ENCODE measurements at regions not wholly inside any gene's neighbourhood (a gene's known extent, or its start where the extent isn't known, plus 50 kb on each side); places are given as distances from the start of the nearest gene placed in this dataset.

DNA sequence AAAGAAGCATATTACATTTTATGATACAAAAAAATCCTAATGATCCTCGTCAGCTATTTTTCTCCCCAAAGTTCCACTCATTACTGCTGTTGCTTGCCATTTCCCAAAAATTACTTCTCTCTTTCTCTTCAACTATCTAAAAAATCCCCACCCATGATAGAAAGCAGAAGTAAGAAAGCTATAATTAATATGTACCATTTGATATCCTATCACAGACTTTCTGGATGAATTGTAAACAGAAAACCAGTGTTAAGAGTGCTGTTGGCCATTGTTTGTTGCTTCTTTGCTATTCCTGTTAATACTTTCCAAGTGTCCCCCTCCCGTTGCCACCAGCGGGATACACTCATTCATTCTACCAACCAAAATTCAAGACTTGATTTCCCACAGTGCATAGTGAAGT is 136.3 kb upstream of the SMARCA2 start:
- no peaks in the 10 kb centered on the region for H3K36me3 ChIP-seq (ENCODE audit: control insufficient read depth in 2 of 2, extremely low read depth in 1 of 2, insufficient read depth in 2 of 2, low read length in 2 of 2)
- no peaks in the 10 kb centered on the region for H4K20me1 ChIP-seq (replicated peaks; ENCODE audit: control insufficient read depth, extremely low read depth, insufficient read depth, low read length)
- no peak overlapping the region for H3K4me2 ChIP-seq (ENCODE audit: insufficient read depth, low read length)
- no TSS peak for BruUV-seq (replicated peaks)
- no peak overlapping the region for H2AFZ ChIP-seq (ENCODE audit: low read depth, low read length)
- H3K9me1 ChIP-seq (replicated peaks; ENCODE audit: control insufficient read depth, extremely low read depth, insufficient read depth, low read length) = no peaks in the 10 kb centered on the region
- intact Hi-C loops (cut with micrococcal nuclease) = no loop called here
- no peak for DNase-seq (ENCODE audit: low read depth, low spot score)
- dilution Hi-C loops (cut with MboI; ENCODE audit: extremely low pct_ligation_motif_present, low sequenced_read_pairs) = no loop called here
- no peaks in the 10 kb centered on the region for H3K9me3 ChIP-seq (replicated peaks; ENCODE audit: control insufficient read depth, insufficient read depth, low read length)
- no peak overlapping the region for H3K9ac ChIP-seq (replicated peaks; ENCODE audit: extremely low read depth, insufficient read depth, low read length)
- no peaks in the 10 kb centered on the region for H3K79me2 ChIP-seq (ENCODE audit: control insufficient read depth, insufficient read depth, low read length)
- TF ChIP-seq CTCF (IDR thresholded peaks at IDR 0.05; ENCODE audit: extremely low read depth in 1 of 2, insufficient read depth in 1 of 2, low read depth in 1 of 2, low read length in 2 of 2) = no peak
- no peak for TF ChIP-seq MYC (IDR thresholded peaks at IDR 0.05; ENCODE audit: low read depth, low read length)
- TF ChIP-seq POLR2AphosphoS5 (IDR thresholded peaks at IDR 0.05; ENCODE audit: insufficient read depth, low read depth, low read length) = no peak
- TF ChIP-seq FOS (IDR thresholded peaks at IDR 0.05; ENCODE audit: borderline replicate concordance, insufficient read depth, low read length) = no peak
- TF ChIP-seq EZH2 (IDR thresholded peaks at IDR 0.05; ENCODE audit: borderline replicate concordance, low read depth, low read length, severe bottlenecking) = no peak
- TF ChIP-seq, protein P1, sequence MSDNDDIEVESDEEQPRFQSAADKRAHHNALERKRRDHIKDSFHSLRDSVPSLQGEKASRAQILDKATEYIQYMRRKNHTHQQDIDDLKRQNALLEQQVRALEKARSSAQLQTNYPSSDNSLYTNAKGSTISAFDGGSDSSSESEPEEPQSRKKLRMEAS (IDR thresholded peaks at IDR 0.05; ENCODE audit: insufficient read depth, insufficient read length) = no peak
- TF ChIP-seq POLR2A (IDR thresholded peaks at IDR 0.05; ENCODE audit: low read depth, low read length) = no peak
- no peak for TF ChIP-seq JUN (IDR thresholded peaks at IDR 0.05; ENCODE audit: borderline replicate concordance, insufficient read depth, insufficient read length, low read depth)
- no peak for TF ChIP-seq GATA2 (IDR thresholded peaks at IDR 0.05; ENCODE audit: insufficient read depth, insufficient read length, low read depth, low read length)
- ChIA-PET POLR2A (no interaction called here), CTCF (no interaction called here)
- H3K27me3 ChIP-seq (ENCODE audit: control insufficient read depth in 2 of 2, insufficient read depth in 2 of 2, low read length in 2 of 2) = no peaks in the 10 kb centered on the region
- no peaks in the 10 kb centered on the region for H3K4me1 ChIP-seq (ENCODE audit: control insufficient read depth, extremely low read depth, insufficient read depth, low read length)
- no peak for FAIRE-seq
- no peak overlapping the region for H3K4me3 ChIP-seq (replicated peaks in 1 of 3; ENCODE audit: insufficient read depth in 1 of 3, low read depth in 1 of 3, low read length in 3 of 3)
- no peak overlapping the region for H3K27ac ChIP-seq (ENCODE audit: insufficient read depth, low read depth, low read length)

Data from endothelial cell of umbilical vein (primary cell).